K562 (cell line): ENCODE measurements at regions not wholly inside any gene's neighbourhood (a gene's known extent, or its start where the extent isn't known, plus 50 kb on each side); places are given as distances from the start of the nearest gene placed in this dataset.

Experiments
- ARID2 ChIP-seq: fragments of 450-650 bp; IDR thresholded peaks from 2 replicates; pipeline ENCODE4 v1.6.1; 2017; ENCODE audit warnings: antibody characterized with exemption, mild to moderate bottlenecking
- RNF219 ChIP-seq: fragments of 250-450 bp; sonication (Bioruptor Pico); IDR thresholded peaks from 2 replicates; pipeline ENCODE4 v1.5.0; 2022; ENCODE audit warnings: mild to moderate bottlenecking
- UBTF ChIP-seq, 2 experiments: IDR thresholded peaks; 2 replicates each; pipeline ENCODE4 v1.6.1; 2012; ENCODE audit warnings: improper control_type of control experiment in 2 of 2, low read depth in 2 of 2, low read length in 2 of 2, borderline replicate concordance in 1 of 2

GRCh38 chr2:41926614-41927580, 120.9 kb upstream of the PKDCC start (continued):
- TF ChIP-seq UBTF (IDR thresholded peaks at IDR 0.05; ENCODE audit: borderline replicate concordance in 1 of 2, low read depth in 2 of 2, low read length in 2 of 2), result no peak
- no peak for TF ChIP-seq RNF219 (CRISPR knock-in tag)
- TF ChIP-seq ARID2, result no peak
